GM19463 (cell line): ENCODE measurements at regions not wholly inside any gene's neighbourhood (a gene's known extent, or its start where the extent isn't known, plus 50 kb on each side); places are given as distances from the start of the nearest gene placed in this dataset.
A peak's percentile ranks its signal among the peaks of the same experiment; 100 is the strongest.
"Not testable (repeated sequence)": the region's sequence is repeated elsewhere in the genome, so short reads cannot be mapped to it uniquely, and the experiment has no call there.

ENCODE experiments used
- ATAC-seq: cut with Tn5 transposase; IDR thresholded peaks from one replicate; pipeline ENCODE4 v1.9.1; 2021; ENCODE audit warnings: mild to moderate bottlenecking, moderate library complexity; ENCODE audit not compliant: unreplicated experiment

DNA sequence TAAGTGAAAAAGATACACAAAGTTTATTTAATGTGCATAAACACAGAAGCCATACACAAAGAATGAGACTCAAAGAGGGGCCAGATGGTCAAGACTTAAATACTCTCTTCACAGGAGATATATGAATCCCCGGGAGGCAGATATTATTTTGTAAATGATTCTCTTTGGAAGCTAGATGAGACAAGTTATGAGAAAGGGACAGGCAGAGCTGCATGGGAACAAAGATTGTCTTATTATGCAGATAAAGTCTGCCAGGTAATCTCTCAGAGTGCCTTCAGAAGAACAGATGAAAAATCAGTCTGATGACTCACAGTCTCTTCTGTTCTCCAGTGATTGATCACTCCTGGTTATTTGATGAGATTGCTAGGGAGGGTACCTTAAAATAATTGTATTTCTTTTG lies 89.0 kb downstream of the NAF1 start:
- no peak for ATAC-seq

DNA sequence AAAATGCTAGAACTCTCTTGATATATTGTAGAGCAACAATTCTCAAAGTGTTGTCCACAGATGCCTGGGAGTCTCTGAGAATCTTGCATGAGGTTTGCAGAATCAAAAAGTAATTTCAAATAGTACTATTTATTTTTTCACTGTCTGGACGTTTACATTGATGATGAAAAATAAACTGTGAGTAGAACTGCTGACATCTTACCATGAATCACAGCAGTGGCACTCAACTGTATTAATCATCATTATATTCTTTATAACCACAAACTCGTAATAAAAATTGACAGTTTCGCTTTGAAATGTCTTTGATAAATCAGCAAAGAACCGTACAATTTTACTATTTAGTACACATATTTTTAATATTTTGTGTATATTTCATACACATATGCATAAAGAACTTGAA lies 94.5 kb downstream of the NAF1 start:
- no peak for ATAC-seq

DNA sequence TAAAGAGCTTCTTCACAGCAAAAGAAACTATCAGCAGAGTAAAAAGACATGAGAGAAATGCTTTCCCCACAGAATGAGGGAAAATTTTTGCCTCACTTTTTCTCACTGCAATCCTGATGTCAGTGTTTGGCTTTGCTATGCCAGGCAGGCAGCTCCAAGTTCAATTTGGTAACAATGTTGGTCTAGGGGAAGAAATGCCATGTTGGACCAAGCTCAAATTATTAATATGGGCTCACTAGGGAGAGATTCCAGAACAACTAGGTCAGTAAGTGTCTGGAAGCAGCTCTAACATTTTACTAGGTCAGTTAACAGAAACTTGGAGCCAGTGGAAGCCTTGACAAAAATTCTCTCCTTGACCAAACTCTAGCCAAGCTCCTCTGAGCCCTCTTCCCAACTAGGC lies 95.4 kb downstream of the NAF1 start:
- ATAC-seq: no peak

DNA sequence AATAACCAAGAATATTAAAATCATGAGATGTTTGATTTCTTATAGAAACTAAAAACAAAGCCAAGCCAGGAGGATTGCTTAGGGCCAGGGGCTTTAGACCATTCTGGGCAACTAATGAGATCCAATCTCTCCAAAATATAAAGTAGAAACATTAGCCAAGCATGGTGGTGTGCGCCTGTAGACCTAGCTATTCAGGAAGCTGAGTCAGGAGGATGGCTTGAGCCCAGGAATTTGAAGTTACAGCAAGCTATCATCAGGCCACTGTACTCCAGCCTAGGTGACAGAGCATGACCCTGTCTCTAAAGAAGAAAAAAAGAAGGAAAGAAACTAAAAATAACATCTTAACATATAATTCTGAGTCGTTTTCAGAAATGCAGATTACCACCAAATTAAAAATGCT lies 96.7 kb downstream of the NAF1 start:
- ATAC-seq: no peak

DNA sequence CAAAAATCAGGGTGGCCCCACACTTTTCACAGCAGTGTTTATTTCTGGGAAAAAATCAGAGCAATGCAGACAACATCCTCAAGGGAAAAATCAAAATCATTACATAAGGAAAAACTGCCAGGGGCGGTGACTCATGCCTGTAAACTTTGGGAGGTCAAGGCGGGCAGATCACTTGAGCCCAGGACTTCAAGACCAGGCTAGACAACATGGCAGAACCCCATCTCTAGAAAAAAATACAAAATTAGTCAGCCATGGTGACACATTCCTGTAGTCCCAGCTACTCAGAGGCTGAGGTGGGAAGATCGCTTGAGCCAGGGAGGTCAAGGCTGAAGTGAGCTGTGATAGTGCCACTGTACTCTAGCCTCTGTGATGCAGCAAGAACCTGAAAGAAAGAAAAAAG lies 102.8 kb downstream of the NAF1 start:
- no peak for ATAC-seq

DNA sequence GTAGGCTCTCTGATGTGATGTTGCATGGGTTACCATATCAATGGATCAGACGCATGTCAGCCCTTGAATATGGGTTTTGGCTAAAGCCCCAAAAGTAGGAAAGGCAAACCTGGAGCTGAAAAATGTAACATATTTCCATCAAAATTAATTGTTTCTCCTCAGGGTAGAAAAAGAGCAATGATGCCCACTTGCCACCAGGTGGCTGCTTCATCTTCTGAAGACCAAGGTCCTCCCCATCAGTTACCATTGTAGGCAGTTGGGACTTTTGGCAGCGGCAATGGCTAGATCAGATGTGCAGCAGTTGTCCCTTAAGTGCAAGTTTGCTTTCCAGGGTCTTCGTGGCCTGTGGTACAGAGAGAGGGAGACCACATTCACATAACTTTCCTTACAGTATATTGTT lies 118.2 kb downstream of the NAF1 start:
- ATAC-seq: peak; percentile 85

DNA sequence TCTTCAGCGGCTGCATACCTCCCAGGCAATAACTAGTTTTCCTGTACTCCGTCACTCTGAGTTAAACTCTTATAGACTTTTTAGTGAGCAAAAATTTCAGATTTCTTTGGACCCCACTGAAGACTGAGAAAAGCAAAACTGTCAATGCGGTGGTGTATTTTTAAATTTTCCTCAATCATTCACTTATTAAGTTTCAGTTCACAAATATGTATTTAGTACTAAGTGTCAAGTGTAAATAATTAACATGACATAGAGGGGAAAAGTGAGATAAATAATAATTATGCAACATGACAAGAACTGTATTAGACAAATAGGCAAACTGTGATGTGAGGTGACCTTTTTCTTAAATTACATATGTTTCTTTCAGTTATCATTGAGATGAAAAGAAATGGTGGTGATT lies 124.4 kb downstream of the NAF1 start:
- peak; percentile 71 for ATAC-seq

DNA sequence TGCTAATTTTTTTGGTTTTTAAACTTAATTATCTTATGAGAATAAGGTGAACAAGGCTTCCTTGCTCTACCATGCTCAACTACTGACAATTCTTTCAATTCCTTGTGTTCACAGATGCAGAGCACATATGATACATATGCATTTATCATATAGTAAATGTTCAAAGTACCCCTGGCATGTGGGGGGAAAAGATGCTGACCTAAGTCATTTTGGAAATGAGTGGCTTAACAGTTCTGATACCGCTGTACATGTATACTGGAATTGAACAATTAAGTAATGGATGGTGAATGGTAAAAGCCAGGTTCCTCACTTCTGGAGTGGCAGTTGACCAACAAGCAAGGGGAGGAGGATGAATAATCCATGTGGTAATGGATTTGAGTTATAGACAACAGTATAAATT lies 149.6 kb downstream of the NAF1 start:
- no peak for ATAC-seq

DNA sequence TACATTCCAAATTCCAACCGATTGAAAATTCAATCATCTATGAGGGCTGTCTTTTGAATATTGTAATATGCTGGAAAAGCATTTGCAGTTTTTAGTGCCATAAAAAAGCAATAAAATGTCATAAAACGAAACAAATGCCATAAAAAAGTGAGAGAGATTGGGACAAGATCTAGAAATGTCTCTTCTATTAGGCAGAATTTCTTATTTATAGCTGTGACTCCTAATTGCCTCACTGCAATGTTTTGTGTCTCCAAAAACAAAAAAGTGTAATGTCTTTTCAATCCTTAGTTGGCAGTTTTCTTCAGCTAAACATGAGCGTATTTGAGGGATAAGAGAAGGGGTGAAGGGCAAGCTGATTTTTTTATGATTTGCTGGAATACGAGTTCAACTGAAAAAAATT lies 153.9 kb downstream of the NAF1 start:
- no peak for ATAC-seq

DNA sequence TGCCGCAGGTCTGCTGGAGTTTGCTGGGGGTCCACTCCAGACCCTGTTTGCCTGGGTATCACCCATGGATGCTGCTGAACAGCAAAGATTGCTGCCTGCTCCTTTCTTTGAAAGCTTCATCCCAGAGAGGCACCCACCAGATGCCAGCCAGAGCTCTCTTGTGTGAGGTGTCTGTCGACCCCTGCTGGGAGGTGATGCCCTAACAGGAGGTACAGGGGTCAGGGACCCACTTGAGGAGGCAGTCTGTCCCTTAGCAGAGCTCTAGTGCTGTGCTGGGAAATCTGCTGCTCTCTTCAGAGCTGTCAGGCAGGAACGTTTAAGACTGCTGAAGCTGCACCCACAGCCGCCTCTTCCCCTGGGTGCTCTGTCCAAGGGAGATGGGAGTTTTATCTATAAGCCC lies 162.7 kb downstream of the NAF1 start:
- no peak for ATAC-seq

DNA sequence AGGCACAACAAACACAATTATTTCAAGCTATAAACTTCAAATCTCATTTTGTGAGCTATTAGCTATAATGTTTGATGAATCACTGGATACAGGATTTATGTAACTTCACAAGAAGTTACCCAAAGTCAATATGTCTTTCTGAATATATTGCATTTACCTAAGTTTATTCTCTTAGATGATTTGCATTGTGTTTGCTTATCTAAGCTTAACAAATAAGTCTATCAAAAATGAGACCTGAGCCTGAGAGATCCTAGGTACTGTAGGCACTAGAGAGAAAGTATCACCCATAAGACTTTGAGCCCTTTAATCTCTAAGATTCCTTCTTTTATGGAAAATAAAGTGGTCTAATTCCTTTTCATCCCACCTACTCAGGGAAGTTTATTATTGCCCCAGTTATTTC lies 178.2 kb downstream of the NAF1 start:
- ATAC-seq: no peak

DNA sequence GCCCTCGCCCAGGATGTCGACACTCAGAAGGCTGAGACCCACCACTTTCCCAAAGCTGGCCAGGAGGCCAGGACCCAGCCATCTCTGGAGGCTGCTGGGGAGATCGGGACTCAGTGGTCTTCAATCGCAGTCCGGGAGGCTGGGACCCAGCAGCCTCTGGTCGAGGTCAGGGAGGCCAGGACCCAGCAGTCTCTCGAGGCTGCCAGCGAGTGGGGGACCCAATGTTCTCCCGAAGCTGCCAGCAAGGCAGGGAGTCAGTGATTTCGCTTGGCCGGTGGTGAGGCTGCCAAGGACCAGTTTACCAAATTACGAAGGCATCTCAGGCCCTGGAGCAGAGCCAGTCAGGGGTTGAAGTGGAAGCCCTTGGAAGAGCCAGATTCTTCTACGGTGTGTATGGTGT lies 181.6 kb downstream of the NAF1 start:
- no peak for ATAC-seq

DNA sequence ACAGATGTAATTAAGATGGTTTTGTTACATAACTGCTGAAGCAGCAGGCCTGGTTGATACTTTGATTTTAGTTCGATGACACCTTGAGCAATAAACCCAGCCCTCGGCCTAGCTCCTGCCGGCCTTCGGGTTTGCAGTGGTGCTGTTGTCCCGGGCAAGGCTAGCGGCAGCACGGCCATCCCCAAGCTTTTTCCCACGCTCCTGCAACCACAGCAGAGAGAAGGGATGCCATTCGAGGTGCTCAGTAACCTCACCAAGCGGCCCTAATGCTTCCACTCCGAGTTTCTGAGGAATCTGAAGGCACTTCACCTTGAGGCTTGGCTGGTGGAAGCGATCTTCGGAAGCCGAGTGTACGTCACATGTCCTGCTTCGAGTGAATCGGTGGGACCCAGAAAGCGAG lies 182.1 kb downstream of the NAF1 start:
- ATAC-seq: no peak

DNA sequence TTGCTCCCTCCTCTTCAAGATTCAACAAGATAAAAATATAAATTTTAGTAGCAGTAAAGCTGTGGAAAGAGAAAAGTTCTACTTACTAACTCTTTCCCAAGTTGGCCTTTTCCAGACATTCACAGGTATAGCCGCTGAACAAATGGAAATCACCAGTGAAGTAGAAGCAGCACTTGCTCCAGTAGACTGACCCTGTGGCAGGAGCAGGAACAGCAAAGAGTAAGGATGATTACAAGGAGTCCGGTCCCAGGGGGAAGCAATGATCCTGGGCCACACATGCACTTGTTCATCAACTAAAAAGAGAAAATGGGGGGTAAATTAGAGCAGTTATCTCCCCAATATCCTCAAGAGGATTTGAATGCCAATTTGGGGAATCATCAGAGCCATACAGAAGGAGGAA lies 184.9 kb downstream of the NAF1 start:
- no peak for ATAC-seq

DNA sequence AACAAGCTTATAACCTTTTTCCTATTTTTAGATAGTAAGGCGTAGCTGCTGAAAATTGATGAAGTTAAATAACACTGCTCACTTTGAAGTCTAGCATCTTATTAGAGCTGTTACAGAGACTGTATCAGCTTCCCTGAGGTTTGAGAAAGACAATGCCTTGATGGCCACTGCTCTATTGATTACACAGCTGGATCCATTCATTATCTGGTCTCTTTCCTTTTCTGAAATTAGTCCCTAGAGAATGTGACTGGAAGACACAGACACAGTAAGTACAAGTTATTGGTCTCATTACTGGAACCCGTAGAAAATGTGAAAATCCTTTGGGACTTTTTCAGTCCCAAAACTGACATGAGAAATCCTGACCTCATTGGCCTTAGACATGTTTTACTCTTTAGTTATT lies 188.3 kb downstream of the NAF1 start:
- no peak for ATAC-seq

DNA sequence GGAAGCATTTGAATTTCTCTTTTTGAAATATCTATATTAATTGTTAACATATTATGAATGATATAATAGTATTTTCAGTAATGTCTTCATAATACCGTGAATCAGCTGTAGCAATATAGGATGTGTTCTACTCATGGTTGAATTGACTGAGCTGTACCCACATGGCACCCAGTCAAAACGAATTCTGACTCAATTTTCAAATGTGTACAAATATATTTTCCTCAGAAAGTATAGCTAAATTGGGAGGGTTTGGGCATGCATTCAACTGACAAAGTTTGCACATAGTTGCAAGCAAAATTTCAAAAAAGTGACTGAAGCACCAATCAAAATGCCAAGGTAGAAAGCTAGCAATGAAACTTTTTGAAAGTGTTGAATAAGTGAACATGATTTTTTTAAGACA lies 188.9 kb downstream of the NAF1 start:
- ATAC-seq: no peak

DNA sequence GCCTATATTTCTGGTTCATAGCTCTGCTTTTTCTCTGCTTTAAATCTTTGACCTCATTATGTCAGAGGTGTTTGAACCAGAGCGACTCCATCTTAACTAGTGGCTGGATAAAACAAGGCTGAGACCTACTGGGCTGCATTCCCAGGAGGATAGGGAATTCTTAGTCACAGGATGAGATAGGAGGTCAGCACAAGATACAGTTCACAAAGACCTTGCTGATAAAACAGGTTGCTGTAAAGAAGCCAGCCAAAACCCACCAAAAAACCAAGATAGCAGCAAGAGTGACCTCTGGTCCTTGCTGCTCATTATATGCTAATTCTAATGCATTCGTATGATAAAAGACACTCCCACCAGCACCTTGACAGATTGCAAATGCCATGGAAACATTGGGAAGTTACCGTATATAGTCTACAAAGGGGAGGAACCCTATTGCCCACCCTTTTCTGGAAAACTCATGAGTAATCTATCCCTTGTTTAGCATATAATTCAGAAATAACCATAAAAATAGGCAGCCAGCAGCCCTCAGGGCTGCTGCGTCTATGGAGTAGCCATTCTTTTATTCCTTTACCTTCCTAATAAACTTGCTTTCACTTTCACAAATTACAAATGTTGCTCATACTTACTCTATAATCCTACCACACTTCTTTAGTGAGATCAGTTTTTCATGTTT lies 193.9 kb downstream of the NAF1 start:
- no peak for ATAC-seq

DNA sequence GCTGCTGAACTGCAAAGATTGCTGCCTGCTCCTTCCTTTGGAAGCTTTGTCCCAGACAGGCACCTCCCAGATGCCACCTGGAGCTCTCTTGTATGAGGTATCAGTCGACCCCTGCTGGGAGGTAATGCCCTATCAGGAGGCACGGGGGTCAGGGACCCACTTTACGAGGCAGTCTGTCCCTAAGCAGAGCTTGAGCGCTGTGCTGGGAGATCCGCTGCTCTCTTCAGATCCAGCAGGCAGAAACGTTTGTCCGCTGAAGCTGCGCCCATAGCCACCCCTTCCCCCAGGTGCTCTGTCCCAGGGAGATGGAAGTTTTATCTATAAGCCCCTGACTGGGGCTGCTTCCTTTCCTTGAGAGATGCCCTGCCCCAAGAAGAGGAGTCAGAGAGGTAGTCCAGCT lies 197.5 kb downstream of the NAF1 start:
- no peak for ATAC-seq

DNA sequence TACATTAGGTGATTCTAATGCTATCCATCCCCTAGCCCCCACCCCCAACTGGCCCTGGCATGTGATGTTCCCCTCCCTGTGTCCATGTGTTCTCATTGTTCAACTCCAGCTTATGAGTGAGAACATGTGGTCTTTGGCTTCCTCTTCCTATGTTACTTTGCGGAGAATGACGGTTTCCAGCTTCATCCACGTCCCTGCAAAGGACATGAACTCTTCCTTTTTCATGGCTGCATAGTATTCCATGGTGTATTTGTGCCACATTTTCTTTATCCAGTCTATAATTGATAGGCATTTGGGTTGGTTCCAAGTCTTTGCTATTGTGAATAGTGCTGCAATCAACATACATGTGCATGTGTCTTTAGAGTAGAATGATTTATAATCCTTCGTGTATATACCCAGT lies 200.7 kb downstream of the NAF1 start:
- ATAC-seq: not testable (repeated sequence)

DNA sequence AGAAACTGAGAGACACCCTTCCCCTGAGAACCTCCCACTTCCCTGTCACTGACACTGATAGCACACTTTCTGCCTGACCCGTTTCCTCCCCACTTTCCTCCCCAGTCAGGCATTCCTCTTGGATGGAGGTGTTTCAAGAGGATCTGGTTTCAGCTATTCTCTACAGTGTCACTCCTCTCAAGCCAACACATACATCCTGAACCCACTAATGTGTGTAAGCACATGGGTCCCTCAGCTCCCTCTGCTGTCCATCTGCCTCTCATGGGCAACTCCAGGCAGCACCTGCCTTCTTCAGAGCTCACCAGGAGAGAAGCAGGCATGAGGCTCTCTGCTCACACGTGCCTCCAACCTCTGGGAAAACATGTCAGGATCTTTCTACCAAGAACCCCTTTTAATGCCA lies 207.6 kb downstream of the NAF1 start:
- peak; percentile 67 for ATAC-seq

DNA sequence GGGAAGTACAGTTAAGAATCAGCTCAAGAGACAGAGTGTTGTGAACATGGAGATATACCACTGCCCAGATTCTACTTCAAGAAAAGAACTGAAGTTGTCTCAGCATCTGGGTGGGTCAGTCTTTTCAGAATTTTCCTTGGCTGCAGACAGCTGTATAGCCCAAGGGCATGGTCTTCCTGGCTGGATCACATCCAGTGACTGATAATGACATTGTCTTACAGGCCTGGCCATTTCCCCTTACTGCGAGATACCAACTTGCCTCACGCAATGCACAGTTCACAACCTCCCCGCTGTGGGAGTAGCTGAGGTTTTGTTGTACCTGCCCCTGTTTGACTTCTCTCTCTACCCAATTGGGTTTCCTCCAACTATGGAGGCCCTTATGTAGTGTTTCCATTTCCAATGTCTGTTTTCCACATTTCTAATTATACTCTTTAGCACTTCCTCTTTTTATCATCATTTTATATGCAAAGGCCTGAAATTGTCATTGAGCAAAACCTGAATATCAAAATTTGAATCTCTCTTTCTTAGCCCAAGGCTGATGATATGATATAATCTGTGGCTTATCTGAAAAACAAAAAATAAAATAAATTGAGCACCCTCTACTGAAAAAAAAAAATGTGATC lies 209.1 kb downstream of the NAF1 start:
- ATAC-seq: no peak

DNA sequence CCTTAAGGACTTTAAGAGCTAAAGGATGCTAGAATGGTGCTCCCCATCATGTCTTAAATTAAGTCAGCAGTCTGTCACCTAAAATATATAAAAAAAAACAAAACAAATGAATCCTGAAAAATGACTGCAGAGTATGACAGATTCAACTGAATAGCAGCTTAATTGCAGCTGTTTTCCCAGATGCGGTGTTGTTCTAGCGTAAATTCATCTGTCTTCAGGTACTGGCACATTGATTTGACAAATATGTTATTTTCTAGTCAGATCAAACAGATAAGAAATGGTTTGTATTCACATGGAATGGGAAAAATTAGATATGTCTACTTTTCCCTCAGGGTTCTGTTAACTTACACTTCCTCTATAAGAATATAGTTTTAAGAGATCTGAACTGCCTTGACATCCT lies 211.7 kb downstream of the NAF1 start:
- ATAC-seq: no peak

DNA sequence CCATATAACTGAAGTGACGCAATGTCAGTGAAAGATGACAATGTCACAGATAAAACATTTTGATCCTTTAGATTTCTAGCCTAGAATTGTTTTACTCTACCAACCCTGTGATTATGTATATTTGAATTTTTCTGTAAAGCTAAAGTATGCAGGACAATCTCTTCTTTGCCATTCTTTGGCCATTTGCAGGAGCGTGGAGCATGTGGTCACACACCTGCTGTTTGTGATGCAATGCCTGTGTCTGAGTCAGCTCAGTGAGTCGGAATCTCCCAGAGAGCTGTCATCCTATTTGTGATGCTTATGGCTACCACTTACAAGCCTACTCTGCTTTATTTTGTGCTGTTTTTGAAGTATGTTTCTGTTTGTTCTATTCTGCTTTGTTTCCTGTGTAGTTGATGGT lies 214.5 kb downstream of the NAF1 start:
- ATAC-seq: no peak
